Tibial nerve (tissue), 4 donors: ENCODE measurements at regions not wholly inside any gene's neighbourhood (a gene's known extent, or its start where the extent isn't known, plus 50 kb on each side); places are given as distances from the start of the nearest gene placed in this dataset.

ENCODE experiments used
- EP300 ChIP-seq, 2 donors: sonication (generic); formaldehyde crosslinking; IDR thresholded peaks; one replicate each; pipeline ENCODE4 v1.6.1; 2017; ENCODE audit warnings: antibody characterized with exemption in 2 of 2, mild to moderate bottlenecking in 1 of 2
- POLR2A ChIP-seq, 2 donors: fragments of 450-650 bp; IDR thresholded peaks; one replicate each; pipeline ENCODE4 v1.6.1; 2017; ENCODE audit warnings: antibody characterized with exemption in 2 of 2, mild to moderate bottlenecking in 2 of 2, moderate library complexity in 2 of 2
- TF ChIP-seq, protein P1 (sequence below), 5 experiments: fragments of 200-600 bp in 3 of 5; fragments of 450-650 bp in 2 of 5; sonication (generic) in 3 of 5; IDR thresholded peaks; one replicate each; pipeline ENCODE4 v1.5.1; 2016 to 2019; ENCODE audit warnings: antibody characterized with exemption in 5 of 5, mild to moderate bottlenecking in 3 of 5, moderate library complexity in 2 of 5

DNA sequence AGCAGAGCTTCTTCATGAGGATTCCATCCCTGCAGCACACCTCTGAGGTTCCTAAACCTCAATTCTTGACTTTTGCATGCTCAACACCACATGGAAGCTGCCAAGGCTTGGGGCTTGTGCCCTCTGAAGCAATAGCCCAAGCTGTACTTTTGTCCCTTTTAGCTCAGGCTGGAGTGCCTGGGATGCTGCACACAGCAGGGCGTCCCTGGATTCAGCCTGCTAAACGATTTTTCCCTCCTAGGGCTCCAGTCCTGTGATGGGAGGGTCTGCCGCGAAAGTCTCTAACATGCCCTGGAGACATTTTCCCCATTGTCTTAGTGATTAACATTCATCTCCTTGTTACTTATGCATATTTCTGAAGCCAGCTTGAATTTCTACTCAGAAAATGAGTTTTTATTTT, 98.3 kb downstream of the SLITRK5 start:
- TF ChIP-seq, protein P1, sequence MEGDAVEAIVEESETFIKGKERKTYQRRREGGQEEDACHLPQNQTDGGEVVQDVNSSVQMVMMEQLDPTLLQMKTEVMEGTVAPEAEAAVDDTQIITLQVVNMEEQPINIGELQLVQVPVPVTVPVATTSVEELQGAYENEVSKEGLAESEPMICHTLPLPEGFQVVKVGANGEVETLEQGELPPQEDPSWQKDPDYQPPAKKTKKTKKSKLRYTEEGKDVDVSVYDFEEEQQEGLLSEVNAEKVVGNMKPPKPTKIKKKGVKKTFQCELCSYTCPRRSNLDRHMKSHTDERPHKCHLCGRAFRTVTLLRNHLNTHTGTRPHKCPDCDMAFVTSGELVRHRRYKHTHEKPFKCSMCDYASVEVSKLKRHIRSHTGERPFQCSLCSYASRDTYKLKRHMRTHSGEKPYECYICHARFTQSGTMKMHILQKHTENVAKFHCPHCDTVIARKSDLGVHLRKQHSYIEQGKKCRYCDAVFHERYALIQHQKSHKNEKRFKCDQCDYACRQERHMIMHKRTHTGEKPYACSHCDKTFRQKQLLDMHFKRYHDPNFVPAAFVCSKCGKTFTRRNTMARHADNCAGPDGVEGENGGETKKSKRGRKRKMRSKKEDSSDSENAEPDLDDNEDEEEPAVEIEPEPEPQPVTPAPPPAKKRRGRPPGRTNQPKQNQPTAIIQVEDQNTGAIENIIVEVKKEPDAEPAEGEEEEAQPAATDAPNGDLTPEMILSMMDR (IDR thresholded peaks at IDR 0.05): no peak
- no peak for TF ChIP-seq POLR2A (IDR thresholded peaks at IDR 0.05)
- no peak for TF ChIP-seq EP300 (IDR thresholded peaks at IDR 0.05)
